ENCODE measurements at regions not wholly inside any gene's neighbourhood (a gene's known extent, or its start where the extent isn't known, plus 50 kb on each side); places are given as distances from the start of the nearest gene placed in this dataset.
"Not testable (repeated sequence)": the region's sequence is repeated elsewhere in the genome, so short reads cannot be mapped to it uniquely, and the experiment has no call there.

DNA sequence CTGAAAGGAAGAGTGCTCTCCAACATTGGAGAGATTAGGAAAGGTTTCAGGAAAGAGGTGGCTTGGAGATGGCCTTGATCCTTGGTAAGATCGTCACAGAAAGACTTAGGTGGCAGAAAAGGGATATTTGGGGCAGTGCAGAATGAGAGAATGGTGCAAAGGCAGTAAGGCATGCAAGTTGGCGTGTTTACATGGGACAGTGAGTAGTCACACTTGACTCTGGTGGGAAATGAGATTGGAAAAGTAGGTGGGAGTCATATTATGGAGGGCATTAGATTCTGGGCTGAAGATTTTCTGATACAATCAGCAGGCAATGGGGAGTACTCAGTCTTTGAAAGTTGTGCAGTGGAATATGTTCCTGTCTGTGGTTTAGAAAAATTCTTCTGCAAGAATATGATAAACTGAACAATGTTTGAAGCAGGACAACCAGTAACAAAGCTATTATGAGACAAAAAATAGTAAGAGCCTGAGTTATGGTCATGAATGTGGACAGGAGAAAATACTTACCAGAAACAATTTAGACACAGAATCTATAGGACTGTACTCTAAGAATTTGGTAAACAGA, 76.2 kb upstream of the ANKRD55 start:
- DNase-seq = no peak

DNA sequence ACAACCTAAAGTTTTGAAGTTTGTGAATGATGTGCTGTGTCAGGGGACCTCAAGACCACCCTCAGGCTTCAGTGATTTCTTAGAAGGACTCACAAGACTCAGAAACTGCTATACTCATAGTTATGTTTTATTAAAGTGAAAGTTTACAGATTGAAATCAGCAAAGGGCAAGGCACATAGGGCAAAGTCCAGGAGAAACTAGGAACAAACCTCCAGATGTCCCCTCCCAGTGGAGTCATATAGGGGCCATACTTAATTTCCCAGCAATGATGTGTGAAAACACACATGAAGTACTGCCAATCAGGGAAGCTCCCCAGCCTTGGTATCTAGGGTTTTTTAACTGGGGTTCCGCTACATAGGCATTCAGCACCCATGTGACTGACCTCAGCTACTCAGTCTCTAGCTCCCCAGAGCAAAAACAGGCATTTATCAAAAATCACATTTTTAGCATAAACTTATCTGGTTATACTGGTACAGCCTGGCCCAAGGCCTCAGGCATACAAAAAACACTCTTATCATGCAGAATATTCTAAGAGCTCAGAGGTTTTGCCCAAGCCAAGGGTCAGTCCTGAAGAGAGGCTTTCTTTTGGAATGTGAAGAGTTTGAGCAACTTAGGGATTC, 74.7 kb upstream of the ANKRD55 start:
- no peak for DNase-seq

DNA sequence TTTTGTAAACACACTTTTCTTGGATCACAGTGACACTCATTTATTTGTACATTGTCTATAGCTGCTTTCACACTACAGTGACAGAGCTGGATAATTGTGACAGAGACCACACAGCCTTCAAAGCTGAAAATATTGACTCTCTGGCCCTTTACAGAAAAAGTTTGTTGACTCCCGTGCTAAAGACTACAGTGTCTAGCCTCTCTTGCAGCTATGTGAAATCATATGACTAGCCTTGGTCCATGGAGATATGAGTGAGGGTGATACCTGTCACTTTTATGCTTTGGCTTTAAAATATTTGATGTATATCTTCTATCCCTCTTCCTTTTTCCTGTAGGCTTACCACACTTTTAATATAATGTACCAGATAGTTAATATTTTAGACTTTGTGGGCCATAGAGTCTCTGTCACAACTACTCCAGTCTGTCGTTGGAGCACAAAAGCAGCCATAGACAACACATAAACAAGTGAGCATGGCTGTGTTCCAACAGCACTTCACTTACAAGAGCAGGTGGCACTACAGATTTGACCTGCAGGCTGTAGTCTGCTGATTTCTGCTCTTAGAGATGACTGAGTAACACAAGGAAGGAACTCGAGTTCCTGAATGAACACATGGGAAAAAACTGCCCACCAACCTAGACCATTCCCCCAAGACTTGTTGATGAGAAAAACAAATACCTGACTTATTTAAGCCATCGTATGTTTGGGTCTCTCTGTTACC, 73.5 kb upstream of the ANKRD55 start:
- DNase-seq = peak; percentile 26

DNA sequence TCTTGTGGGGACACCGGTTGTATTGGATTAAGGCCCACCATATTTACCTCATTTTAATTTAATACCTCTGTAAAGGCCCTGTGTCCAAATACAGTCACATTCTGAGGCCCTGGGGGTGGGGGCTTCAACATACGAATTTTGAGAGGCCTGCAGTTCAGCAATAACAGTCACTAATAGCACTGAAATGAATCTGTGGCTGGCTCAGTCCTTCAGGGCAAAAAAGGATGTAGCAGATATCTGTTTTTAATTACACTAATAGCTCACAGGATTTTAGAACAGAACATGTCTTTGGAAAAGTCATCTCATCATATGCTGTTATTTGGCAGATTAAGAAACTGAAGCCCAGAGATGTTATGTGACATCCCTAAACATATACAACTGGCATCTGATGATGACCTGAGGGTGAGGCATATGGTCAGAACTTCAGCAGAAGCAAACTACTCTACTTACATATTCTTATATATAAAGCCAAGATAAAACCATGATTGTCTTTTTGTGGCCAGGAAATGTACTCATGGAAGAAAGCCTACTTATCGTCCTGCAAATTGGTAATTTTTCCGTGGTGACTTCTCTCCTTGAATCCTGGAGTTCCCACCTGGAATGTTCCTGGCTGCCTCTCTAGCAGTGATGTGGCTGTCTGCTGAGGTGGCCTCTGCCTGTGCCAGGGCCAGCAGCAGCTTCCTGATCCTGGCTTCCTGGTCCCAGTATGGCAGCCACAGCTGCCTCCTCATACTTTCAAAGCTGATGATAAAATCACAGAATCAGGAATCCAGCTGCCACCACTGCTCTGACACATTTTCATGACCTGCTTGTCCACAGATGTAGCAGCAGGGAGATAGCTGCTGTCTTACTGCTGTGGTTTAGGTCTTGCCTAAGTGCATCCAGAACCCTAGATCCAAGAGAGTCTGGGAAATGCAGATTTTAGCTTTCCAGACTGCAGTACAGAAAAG, 72.1 kb upstream of the ANKRD55 start:
- no peak for DNase-seq

DNA sequence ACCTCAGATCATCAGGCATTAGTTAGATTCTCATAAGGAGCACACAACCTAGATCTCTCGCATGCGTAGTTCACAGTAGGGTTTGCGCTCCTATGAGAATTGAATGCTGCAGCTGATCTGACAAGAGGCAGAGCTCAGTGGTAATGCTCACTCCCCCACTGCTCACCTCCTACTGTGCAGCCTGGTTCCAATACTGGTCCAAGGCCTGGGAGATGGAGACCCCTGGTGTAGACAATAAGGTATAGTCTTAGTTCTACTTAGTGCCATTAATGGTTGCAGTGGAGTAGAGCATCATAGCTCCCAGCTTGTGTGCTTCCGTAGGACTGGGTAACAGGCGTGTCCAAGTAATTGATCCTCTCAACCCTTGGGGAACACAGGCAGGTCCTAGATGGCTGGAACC, 70.4 kb upstream of the ANKRD55 start:
- no peak for DNase-seq

DNA sequence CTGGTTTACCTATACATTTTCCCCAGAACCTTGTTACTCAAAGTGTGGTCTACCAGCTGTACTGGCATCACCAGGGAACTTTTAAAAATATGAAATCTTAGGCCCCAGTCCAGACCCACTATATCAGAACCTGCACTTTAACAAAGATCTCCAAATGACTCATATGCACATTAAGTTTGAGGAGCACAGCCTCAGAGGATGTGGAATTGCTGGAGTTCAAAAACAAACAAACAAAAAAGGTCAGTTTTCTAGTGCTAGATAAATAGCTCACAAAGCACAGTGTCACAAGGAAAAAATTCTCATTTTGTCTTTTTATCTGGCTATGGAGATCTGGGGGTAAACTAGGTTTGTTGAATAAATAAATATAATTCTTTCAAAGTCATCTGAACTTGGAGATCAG, 68.9 kb upstream of the ANKRD55 start:
- no peak for DNase-seq

DNA sequence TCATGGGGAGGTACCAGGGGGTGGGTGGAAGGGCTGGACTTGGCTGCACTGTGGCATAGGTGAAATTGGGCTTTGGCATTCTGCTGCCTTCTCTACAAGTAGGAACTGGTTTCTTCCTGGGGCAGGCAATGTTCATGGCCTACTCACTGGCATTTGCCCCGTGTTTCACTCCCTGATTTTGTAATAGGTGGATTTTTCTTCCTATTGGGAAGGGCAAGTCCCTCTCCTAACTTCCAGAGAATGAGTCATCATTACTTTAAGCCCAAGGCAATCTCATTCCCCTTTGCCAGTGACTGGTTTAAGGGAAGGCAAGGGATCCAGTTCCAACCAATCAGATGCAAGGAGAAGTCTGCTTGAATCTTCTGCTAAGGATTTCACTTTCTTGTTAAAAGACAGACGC, 67.9 kb upstream of the ANKRD55 start:
- no peak for DNase-seq

DNA sequence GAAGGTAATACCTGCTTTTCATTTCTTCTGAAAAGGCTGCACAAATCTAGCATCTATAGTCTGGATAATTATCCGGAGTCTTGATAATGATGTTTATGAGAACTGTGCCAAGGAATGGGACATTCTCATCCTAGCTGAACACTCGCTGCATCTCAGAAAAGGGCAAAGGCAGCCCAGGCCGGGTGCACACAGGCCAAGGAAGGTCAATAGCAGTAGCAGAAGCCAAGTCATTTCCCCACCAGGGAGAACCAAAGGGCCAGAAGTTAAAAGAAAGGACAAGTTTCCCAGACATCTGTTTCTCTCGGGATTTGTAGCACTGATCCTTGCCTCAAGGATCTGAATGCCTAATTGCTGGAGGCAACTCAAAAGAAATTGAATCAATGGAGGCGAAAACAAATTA, 66.1 kb upstream of the ANKRD55 start:
- no peak for DNase-seq

DNA sequence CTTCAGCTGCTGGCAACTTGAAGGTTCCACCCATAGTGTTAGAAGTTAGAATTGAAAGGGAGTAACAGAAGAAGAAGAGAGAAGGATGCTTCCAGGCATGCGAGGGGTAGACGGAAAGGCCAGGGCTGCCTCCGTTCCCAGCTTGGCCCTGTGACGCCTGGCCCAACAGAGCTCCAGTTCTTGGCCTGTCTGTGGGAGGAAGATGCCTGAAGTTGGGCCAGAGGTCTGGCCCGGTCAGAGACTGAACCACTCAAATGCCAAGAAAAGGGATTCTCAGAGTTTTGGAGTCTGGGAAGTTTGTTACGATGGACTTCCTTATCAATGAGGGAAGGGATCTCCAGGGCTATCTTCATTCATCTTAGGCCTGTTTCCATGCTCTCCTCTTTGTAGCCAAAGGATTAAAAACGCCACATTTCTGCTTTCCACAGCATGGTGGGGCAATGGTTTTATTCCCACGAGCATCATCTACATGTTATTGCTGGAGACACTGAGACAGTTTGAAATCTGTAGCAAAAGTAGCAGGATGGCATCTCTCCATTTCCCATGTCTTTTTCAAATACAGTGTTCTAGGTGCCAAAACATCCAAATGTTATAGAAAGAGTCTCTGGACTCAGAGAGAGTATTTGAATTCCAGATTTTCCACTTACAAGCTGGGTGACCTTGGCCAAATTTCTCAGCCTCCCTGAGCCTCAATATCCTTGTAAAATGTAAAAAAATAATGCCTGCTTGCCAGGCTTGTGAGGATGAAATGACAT, 65.4 kb upstream of the ANKRD55 start:
- no peak for DNase-seq

DNA sequence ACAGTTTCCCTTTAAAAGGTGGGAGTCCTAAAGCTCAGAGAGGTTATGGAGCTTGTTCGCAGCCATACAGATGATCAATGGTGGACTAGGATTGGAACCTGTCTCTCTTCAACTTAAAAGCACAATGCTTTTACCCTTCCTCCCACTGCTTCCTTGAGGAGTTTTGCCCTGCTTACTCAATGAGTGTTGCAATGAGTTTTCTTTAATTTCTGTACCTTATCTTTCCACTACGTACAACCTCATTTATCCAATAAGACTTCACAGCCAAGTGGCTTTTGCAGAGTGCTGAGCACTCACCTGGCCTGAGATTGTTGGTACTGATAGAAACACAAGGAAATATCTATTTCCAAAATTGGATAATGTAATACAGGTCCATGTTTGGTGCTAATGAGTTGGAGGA, 64.7 kb upstream of the ANKRD55 start:
- no peak for DNase-seq

DNA sequence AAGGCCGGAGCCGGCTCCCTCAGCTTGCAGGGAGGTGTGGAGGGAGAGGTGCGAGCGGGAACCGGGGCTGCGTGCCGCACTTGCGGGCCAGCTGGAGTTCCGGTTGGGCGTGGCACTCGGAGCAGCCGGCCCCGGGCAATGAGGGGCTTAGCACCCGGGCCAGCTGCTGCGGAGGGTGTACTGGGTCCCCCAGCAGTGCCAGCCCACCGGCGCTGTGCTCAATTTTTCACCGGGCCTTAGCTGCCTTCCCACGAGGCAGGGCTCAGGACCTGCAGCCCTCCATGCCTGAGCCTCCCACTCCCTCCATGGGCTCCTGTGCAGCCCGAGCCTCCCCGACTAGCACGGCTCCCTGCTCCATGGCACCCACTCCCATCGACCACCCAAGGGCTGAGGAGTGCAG, 62.2 kb upstream of the ANKRD55 start:
- not testable (repeated sequence) for DNase-seq

DNA sequence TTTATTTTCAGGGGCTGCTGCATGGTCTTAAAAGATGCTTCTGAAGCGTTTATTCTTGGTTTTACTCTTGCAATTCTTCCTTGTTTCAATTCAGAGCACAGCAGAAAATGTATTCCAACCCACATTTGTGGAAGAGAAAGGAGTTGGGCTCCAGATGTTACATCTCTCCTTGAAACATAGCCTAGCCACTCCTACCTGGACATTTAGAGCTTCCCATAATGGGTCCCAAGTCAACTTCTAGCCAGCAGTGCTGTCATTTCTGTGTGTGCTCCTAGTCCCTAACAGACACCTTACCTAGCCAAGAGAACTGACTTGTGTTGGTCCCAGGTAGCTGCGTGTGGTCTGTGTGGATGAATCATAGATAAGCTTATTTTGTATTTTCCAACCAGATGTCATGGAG, 61.2 kb upstream of the ANKRD55 start:
- no peak for DNase-seq

DNA sequence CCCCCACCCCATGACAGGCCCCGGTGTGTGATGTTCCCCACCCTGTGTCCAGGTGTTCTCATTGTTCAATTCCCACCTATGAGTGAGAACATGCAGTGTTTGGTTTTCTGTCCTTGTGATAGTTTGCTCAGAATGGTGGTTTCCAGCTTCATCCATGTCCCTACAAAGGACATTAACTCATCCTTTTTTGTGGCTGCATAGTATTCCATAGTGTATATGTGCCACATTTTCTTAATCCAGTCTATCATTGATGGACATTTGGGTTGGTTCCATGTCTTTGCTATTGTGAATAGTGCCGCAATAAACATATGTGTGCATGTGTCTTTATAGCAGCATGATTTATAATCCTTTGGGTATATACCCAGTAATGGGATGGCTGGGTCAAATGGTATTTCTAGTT, 59.7 kb upstream of the ANKRD55 start:
- DNase-seq = not testable (repeated sequence)

DNA sequence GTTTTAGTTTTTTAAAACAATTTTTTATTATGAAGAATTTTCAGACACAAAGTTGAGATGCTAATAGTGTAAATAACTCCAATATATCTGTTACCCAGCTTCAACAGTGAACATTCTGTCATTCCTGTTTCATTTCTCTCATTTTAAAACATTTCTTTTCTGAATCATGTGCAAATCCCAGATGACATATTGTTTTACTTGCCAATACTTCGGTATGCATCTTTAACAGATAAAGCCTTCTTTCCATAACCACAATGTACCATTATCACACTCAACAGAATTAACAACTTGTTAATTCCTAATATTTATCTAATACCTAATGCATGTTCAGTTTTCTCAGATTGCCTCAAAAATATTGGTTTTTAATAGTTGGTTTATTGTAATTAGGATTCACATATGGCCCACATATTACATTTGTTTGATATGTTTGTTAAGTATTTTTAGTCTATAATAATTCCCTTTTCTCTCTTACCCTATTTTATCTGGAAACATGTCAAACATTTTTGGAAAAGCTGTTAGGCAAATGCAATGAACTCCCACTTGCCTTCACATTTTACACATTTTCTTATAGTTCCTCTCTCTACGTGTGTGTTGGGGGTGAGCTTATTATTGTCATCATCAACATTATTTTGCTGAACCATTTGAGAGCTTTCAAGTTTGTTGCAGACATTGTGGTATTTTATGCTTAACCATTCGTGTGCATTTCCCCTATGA, 58.7 kb upstream of the ANKRD55 start:
- no peak for DNase-seq

DNA sequence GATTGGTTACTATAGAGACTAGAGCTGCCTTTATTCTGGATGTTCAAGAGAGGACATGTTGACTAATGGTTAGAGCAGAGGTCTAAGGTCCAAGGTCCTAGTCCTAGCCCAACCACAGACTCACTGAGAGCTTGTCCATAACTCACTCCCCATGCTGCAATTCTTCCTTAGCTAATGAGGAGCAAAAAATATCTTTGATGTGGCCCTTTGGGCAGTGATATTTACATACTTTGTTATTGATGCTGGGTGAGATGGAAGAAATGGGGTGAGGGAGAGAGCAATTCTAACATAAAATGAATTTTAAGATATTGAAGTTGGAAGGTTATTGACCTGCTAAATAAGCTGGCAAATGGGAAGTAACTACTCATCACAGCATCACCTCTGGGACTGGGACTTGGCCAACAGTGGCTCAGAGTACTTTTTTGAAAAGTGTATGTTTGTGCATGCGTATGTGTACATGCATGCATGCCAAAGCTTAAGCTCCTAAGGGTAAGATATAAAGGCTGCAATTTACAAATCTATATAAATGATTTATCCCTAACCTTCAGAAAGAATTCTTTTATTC, 58.0 kb upstream of the ANKRD55 start:
- no peak for DNase-seq

DNA sequence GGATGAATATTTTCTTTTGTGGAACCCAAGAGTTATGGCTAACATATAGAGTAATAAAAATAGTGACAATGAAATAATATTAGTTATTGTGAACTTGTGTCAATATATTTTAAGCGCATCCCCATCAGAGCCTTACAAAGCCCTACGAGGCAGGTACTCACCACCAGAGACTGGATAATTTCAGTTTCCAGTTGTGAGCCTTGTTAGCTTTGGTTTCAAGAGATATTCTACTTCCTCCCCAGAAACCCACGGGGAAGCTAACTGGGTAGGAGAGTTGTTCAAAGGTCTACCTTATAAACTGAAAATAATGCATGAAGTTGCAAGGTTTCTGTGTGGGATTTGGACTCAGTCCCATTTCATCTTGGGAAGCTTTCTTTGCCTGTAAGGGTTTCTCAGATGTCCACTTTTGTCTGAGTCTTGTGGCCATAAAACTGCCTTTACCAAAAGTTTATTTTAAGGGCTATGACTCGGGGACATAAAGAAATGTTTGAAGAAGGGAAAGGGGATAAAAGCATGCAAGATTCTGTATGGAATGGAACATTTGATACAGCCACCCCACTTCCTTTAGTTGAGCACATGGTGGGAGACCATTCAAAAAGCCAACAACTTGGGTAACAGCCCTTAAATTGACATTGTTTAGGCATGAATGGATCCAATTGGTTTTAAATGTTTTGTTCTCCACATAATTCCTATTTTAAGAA, 57.4 kb upstream of the ANKRD55 start:
- DNase-seq = no peak

DNA sequence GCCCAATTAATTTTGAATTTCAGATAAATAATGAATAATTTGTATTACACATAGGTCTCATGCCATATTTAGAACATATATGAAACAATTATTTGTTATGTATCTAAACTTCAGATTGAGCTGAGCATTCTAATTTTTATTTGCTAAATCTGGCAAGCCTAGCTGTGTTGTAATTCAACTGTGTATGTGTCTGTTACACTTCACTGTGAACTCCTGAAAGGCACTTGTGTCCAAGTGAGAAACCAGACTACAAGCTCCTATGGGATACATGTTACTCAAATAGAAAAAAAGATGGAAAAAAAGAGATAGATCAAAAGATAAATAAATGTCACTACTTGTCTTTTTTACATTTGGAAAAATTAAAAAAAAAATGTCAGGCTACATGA, 56.5 kb upstream of the ANKRD55 start:
- no peak for DNase-seq

DNA sequence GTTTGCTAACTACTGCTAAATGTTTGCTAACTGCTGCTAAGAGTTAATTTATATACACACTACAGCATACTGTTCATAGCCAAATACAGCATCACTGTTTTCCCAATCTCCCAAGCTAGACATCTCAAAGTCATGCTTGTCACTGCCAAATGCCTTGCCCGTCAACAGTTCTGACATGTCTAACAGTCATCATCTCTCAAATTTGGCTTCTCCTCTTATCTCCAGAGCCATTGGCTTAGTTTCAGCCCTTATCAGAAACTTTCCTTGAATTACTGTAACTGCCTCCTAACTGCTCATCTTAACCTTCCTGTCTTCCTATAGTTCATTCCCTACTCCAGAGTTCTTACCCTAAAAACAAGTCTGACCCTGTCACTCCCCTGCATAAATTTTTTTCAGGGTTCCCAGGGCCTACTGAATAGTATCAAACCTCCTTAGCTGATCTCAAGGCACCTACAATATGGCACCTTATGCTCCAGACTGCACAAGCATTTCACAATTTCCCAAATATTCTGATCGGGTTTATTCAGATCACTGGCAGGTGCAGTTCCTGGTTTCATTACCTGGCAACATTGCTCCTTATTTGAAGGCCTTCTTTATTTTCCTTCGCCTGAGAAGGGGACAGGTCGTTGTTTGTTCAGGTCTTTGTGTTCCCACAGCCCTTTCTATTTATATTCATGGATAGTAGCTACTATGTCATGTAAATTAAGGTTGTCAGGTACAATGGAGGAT, 55.9 kb upstream of the ANKRD55 start:
- DNase-seq = no peak

DNA sequence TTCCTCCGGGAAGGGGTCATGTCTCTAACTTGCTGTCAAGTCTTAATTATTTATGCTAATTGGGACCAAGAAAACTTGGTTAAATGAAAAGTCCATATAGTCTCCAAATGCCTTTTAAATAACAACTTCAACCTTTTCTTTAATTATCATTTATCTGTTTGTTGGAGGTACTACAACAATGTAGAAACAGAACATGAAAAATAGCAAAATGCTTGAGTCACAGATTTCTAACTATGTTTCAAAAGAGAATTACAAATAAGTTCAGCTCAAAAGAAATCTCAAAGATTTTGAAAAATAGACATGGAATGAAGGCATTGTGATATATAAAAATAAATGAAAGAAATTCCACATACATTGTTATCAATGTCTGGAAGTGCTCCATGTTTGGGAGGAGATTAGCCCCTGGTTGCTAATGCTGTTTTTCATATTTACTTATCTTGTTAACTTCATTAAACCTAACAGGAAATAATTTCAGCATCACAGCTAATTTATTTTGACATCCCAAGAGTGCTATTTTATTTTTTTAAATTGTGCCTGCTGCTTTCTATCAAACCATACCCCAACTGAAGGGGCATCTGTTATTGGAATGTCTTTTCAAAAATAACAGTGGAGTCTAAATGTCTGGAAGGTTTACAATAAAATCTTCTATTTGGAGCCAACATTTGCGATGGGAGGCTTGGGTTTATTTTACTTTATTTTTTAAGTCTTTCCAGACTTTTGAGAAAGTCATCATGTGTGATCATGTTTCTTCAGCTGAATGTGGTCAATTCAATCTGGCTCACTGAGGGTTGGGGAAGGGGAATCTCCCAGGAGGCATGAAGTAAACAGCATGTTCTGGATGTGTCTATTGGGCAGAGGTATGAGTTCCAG, 53.1 kb upstream of the ANKRD55 start:
- no peak for DNase-seq
